NCI-H82 (cell line): ENCODE measurements at regions not wholly inside any gene's neighbourhood (a gene's known extent, or its start where the extent isn't known, plus 50 kb on each side); places are given as distances from the start of the nearest gene placed in this dataset.

Experiments used
- DNase-seq: peaks from one replicate; lab custom pipeline; 2025; lab: John Stamatoyannopoulos, UW

DNA sequence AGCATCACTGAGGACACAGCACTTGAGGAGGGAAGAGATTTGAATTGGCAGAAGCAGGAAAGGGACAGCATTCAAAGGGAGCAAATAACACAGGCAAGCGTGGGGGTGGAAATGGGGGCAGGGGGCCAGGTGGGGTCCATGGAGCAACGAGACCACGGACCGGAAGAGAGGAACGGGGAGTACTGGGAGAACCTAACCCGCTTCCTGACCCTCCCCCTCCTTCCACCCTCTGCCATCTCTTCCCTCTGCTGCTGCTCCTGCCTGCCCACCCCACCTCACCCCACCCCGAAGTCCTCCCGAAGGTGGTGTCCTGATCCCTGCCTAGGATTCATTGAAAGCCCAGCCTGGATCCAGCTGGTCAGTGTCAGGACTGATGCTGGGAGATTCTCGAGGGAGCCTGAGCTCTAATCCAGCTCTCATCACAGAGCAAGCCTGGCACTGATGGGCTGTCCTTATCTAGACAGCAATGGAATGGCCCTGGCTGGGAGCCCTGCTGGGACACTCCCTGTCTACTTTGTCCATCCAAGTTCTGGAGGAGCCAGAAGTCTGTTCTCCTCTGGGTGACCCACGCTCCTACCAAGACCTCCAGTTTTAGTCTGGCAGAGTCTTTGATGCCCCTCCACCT, 105.0 kb downstream of the TRIM29 start:
- DNase-seq = peak; percentile 36

DNA sequence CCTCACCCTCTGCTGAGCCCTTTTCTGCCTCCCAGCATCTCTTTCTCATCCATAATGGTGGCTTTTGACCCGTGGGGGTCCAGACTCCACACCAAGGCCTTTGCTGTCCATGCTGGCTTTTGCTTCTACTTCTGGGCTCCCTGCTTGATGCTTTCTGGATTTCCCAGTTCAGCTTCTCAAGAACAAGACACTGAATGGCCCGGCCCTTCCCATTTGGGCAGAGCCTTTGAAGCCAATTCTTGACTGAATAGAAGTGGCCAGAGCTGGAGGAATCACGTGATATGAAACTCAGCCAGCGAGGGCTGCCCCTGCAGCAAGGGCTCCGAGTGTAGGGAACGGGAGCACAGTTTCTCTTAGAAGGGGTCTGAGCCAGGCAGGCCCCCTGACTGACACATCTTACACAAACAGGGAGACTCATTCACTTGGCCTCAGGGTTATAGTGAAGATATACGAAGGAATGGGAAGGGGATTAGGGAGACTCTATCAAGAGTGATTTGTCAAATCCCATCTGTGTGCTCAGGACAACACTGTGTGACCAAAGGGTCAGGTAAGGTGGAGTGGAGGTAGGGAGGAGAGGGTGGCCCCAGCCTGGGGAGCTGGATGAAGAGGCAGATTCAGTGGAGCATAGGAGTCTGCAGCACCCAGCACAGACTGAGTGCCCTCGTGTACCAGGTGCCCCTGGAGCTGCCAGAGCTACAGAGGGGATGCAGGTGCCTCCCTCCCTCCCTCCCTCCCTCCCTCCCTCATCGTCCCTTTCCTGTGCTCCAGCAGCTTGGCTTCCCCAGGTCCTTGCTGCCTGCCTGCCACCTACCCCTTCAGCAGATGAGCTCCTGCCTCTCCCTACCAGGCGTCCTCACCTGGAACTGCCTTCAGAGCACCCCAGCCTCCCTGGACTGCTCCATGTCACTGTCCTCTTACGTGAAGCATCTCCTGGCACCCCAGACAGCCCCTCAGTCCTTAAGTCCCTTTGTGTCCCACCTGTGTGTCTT, 106.0 kb downstream of the TRIM29 start:
- DNase-seq = peak; percentile 64

DNA sequence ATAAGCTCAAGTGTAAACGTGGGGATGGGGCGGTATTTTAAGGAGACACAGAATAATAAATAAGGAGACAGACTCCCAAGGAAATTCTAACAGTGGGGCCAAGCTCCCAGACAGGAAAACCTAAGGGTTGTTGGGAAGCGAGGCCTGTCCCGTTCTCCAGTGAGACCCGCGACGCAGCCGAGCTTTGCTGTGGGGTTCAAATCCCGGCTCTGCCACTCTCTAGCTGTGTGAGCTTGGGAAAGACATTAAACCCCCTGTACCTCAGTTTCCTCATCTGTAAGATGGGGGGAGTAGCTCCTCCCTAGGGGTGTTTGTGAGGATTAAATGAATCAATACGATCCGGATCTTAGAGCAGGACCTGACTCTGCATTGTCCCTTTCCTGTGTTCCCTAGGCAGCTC, 106.8 kb downstream of the TRIM29 start:
- no peak for DNase-seq

DNA sequence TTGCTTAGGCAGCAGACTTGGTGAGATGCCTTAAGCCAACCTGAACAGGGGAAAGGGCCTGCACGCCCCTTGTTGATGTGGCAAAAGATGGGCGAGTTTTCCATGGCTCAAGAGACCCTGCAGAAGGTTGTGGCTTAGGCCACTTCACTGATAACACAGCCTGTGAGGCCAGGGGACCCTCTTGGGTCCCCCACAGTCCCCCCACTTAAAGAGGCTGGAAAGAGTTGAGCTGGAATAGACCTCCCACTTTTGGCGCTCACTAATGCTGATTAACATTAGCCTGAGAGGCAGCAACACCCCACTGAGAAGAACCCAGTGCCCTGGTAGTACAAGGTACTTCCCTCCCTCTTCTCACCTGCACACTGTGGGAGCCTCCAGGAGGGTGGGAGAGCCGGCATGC, 107.5 kb downstream of the TRIM29 start:
- DNase-seq = no peak

DNA sequence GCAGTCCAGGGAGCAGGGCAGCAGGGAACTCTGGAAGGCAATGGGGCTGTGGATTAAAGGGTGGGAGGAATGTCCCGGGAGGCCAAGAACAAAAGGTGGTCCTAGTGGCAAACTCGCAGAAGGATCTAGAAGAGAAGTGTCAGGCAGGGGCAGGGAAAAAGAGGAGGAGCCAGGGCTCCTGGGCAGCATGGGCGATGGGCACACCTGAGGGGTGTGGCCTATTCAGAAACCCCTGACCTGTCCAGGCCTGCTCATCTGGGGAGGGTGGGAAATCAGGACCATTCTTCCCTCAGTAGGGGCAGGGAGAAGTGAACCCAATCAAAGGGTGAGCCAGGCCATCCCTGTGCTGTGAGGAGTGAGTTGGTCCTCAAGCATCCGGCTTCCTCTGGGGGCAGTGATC, 108.6 kb downstream of the TRIM29 start:
- DNase-seq = no peak

DNA sequence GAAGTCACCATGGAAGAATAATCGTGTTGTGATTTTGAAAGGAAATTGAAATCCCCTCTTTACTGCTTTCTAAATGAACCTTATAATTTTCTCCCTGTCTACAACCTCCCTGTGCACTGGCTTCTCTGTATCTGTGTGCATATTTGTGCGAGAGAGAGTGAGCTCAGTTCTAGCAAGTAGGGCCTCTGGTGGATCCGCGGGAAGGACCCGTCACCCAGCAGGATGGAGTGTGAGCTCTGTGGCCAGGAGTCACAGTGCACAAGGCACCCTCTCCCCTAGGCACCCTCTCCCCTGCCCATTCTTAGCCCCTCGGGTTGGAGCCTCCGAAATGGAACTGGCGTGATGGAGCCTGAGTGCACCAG, 109.0 kb downstream of the TRIM29 start:
- no peak for DNase-seq

DNA sequence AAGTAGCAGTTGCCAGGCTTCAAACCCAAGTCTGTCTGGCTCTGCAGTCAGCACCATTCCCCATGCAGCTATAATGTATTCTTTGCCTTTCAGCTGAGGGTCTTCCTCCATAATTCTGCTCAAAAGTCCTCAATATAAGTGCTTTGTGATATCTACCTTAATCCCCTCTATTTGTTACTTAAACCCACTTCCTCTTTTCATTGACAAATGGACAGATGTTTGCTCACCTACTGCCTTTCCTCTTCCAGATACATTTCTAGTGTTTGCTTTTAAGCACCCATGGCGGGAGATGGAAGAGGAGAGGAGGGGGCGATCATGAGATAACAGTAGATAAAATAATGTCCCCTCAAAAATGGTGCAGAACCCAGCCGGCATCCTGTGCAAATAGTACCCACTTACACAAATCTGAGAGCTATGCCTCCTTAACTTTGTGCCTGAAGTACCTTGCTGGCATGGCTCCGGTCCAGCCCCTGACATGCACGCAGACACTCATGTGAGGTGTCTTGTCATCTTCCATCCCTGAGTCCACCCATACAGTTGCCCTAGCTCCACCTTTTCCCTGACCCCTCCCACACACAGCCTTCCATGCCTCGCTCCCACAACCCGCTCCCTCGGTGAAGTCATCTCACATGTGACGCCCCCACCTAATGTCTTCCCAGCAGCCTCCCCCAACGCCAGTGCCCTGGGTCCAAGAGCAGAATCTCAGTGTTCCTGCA, 109.6 kb downstream of the TRIM29 start:
- no peak for DNase-seq

DNA sequence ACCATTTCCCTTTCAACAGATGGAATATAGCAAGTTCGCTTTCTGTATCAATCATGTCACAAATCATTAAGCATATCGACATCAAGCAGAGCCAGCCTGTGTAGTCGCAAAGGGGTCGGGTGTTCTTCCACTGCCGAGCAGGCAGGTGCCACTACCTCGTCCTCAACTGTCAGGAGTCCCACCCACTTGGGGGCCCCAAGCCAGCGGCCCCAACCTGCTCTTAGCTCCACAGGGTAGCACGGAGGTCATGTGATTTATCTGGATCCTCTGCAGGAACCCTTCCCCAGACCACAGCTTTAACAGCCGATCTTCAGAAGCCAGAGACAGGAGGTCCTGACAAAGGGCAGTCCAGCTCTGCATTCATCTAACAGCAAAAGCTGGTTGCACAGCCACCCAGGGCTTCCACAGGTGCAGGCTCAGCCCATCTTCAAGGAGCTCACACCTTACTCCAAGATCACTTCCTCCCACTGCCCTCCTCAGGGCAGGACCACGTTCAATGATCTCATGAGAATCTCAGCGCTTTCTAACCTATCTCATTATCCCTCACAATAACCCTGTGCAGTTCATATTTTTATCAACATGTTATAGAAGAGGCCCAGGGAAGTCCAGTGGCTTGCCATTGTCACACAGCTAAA, 110.2 kb downstream of the TRIM29 start:
- DNase-seq = no peak

DNA sequence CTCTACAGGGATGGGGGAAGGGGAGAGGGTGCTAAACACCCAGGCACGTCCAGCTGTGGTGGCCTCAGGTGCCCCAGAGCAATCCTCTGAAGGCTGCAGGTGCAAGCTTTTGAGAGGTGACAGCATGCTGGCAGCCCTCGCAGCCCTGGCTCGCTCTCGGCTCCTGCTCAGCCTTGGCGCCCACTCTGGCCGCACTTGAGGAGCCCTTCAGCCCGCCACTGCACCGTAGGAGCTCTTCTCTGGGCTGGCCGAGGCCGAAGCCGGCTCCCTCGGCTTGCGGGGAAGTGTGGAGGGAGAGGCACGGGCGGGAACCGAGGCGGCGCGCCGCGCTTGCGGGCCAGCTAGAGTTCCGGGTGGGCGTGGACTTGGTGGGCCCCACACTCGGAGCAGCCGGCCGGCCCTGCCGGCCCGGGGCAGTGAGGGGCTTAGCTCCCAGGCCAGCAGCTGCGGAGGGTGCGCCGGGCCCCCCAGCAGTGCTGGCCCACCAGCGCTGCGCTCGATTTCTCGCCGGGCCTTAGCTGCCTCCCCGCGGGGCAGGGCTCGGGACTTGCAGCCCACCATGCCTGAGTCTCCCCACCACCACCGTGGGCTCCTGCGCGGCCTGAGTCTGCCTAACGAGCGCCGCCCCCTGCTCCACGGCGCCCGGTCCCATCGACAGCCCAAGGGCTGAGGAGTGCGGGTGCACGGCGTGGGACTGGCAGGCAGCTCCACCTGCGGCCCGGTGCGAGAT, 112.1 kb downstream of the TRIM29 start:
- no peak for DNase-seq

DNA sequence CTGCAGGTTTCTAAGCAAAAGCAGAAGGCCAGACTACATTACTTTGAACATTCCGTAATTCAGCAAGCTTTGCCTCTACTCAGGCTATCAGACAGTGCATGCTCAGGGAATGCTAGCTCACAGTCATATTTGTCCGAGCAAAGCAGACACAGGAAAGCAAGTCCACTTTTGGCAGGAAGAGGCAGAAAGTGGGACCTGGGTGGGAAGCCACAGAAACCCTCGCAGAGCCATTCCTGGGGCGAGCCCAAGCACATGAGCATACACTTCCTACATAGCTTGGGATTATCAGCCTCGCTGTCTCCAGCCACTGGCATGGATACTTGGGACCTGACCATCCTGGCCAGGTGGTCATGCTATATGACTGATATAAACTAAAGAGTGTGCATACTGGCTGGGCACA, 113.3 kb downstream of the TRIM29 start:
- no peak for DNase-seq

DNA sequence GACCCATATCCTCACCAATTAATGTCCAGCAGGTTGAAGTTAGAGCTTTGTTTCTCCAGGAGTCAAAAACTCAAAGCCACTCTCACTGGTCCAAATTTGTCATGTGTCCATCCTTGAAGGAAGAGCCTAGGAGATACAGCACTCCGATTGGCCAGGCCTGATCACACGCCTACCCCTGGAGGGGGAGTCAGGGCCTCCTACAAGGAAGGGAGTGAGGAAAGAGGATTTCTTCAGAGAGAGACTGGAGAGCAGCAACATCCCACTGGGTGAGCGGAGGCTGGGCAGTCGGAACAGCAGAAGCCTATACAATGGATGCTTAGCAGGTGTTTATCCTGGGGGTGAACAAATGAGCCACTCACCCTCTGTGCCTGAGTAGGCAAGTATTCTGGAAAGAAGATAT, 113.9 kb downstream of the TRIM29 start:
- peak; percentile 31 for DNase-seq

DNA sequence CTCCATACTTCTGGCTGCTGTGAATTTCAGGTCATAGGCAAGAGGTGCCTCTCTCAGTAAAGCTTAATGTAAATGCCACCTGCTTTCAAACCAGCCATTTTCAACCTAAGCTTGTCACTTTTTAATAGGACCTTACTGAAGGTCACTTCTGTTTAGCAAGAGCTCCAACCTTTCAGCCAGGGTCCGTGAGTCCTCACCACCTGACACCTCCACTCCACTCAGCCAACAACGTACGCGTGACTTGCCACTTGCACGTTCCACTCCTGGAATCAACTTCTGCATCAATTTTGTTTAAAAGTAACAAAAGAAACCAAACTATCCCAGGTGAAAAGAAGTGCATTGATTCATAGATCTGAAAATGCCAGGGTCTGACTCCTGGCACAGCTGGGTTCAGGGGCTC, 114.4 kb downstream of the TRIM29 start:
- DNase-seq = no peak

DNA sequence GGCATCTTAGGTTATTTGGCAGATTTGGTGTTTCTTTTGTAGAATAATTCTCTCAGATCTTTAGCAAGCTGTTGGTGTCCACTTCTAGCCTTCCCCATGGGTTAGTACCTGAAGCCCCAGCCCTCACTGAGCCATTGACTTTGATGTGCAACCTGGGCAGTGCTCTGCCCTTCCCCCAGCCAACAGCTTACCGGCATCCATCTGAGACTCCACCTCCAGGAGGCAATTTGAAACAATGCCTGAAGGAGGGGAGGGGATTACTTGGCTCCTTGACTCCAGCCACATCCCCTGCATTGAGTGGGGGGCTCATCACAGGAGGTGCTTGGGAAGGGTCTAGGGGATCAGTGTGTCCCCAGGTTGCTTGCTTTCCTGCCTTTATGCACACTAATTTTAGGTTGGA, 114.8 kb downstream of the TRIM29 start:
- peak; percentile 32 for DNase-seq

DNA sequence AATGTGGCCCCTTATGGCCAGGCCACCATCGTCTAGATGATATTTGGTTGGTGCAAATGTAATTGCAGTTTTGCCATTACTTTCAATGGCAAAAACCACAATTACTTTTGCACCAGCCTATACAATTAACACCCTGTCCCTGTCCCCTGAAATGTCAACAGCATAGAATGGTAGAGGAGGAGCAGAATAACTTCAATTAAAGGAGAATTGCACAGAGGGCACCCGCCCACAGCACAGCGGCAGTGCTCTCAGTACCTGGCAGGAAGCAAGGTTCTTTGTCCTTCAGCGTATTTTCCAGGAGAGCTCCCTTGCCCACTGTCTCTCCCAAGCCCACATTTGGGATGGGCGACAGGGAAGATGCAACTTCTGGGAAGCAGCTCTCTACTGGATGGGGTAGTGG, 115.3 kb downstream of the TRIM29 start:
- DNase-seq = no peak

DNA sequence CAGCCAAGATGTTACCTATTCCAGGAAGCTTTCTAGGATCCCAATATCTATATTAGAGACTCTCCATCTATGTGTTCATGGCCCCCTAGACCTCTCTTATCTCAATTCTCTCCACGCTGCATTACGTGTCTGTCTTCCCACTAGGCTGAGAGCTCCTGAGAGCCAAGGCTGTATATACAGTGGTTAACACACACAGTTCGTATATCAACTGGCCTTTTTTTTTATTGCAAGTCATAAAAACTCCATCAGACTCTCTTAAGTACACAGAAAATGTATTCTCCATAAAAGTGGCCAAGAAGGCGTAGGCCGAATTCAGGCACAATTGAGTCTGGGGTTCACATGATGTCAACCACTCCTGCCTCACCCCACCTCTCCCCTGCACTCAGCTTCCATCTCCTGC, 115.9 kb downstream of the TRIM29 start:
- no peak for DNase-seq

DNA sequence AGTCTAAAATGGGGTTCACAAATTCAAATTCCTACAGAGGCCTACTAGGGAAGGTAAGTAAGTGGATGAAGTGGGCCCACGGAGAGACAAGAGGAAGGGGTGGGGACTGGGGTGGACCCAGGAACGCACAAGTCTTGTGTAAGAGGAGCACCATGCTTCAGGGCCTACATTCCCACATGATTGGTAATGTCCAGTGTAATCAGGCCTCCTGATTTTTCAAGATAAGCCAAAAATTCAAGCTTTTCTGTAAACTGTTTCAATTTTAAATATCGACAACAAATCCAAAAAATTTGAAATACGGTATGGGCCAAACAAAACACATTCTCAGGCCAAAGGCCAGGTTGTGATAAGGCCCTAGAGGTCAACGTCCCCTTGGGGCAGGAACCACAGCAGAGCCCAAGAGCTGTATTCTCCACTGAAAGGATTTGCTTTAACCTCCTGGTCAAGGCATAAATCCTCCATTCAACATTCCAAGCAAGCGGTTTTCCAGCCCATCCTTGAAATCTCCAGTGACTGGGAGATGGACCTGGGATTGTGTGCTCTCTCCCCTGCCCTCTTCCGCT, 116.4 kb downstream of the TRIM29 start:
- no peak for DNase-seq

DNA sequence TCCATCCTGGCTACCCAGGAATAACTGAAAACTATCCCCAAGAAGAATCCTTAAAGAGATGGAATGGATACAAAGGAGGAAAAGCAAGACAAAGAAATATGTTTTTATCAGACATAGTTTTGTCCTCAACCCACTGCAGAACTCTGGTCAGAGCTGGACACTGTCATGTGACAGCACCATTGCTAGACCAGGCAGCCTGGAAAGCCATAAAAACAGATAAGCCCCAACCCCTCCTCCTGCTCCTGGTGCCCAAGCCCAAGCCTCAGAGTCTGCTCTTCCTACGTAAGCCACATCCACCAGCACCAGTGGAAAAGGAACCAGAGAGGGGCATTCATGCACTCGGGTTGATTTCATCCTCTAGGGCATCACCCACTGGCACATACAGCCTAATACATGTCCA, 116.9 kb downstream of the TRIM29 start:
- DNase-seq = no peak

DNA sequence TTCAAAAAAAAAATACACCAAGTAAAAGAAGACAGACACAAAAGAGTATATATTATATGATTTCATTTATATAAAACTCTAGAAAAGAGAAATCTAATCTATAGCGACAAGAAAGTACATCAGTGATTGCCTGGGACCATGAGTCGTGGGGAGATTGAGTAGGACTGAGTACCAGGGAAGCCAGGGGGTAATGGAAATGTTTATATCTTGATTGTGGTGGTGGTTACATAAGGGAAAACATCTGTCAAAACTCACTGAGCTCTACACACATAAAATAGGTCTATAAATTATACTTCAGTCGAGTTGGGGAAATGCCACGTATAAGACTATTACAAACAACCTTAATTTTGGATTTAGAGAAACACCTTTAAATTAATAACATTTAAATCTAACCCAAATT, 117.4 kb downstream of the TRIM29 start:
- no peak for DNase-seq

DNA sequence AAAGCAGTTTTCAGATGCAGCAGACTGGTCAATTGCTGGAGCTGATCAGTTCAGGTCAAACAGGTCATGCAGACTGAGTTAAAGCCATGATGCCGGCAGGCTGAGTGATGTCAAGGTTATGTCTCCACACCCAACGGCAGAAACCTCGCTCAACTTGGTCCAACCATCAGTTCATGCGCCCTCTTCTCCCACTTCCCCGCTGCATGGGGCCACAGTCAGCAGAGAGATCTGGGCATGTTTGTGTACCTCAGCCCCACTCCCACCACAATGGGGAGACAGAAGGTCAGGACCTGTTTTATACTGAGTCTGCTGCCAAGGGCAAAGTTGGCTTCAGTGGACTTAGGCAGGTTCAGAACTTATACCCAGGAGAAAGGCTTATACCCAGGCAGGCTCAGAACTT, 118.7 kb downstream of the TRIM29 start:
- DNase-seq = no peak

DNA sequence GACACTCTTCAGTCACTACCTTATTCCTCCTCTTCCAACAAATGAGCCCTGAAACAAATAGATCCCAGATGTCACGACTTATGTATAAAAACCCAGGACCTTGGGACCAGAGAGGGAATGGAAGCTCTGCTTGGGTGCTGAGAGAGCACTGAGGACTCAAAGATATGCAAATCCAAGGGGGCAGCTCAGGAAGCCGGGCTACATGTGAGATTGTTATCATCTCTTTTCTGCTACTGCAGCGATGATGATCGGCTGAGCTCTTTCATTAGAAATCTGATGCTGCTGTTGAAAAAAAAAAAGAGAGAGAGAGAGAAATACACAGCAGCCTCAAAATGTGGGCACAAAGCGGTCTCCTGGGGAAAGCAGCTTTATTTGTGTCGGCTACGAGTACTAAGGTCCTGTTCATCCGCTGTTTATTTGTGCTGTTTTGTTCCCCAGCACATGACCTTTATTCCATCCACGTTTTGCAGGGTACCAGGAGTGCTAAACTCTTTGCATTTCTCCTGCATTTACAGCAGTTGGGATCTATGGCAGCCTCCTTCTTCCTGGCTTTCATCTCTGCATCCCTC, 120.2 kb downstream of the TRIM29 start:
- DNase-seq = no peak
